ENCODE measurements at regions not wholly inside any gene's neighbourhood (a gene's known extent, or its start where the extent isn't known, plus 50 kb on each side); places are given as distances from the start of the nearest gene placed in this dataset.

- no peak overlapping the region for H3K4me3 ChIP-seq (ENCODE audit: low read depth, low read length, poor library complexity, severe bottlenecking)
- DNase-seq (ENCODE audit: low spot score) = no peak
- no peaks in the 10 kb centered on the region for H3K36me3 ChIP-seq (ENCODE audit: insufficient read depth, low read length, poor library complexity, severe bottlenecking)
- intact Hi-C loops (cut with micrococcal nuclease; ENCODE audit: unreplicated experiment) = no loop called here
- no TSS peak for BruUV-seq (replicated peaks)
- POLR2A ChIA-PET (ENCODE audit: low non-redundant PET) = no interaction called here
- H3K4me1 ChIP-seq (ENCODE audit: insufficient read depth, low read length, poor library complexity, severe bottlenecking) = no peaks in the 10 kb centered on the region
- H3K9me3 ChIP-seq (ENCODE audit: low read depth, low read length, poor library complexity, severe bottlenecking) = no peaks in the 10 kb centered on the region
- H3K27ac ChIP-seq (ENCODE audit: low read depth, low read length, poor library complexity, severe bottlenecking) = no peak overlapping the region
- no peaks in the 10 kb centered on the region for H3K27me3 ChIP-seq (replicated peaks; ENCODE audit: insufficient read depth, low read depth, low read length, poor library complexity)
- no peak for TF ChIP-seq EZH2 (IDR thresholded peaks at IDR 0.05; ENCODE audit: borderline replicate concordance, low read depth, low read length, poor library complexity, severe bottlenecking)
- TF ChIP-seq CTCF (conservative IDR thresholded peaks at IDR 0.05; ENCODE audit: low read depth, low read length) = no peak
- CTCF ChIA-PET = no interaction called here
Measured at GRCh38 chr4:17358241-17358640, 153.6 kb downstream of the QDPR start.

GRCh38 chr4:17356926-17357325 lies 155.0 kb downstream of the QDPR start:
- no peaks in the 10 kb centered on the region for H3K36me3 ChIP-seq (ENCODE audit: insufficient read depth, low read length, poor library complexity, severe bottlenecking)
- H3K27me3 ChIP-seq (replicated peaks; ENCODE audit: insufficient read depth, low read depth, low read length, poor library complexity) = no peaks in the 10 kb centered on the region
- no peaks in the 10 kb centered on the region for H3K9me3 ChIP-seq (ENCODE audit: low read depth, low read length, poor library complexity, severe bottlenecking)
- intact Hi-C loops (cut with micrococcal nuclease; ENCODE audit: unreplicated experiment) = no loop called here
- H3K27ac ChIP-seq (ENCODE audit: low read depth, low read length, poor library complexity, severe bottlenecking) = no peak overlapping the region
- no TSS peak for BruUV-seq (replicated peaks)
- no peak overlapping the region for H3K4me3 ChIP-seq (ENCODE audit: low read depth, low read length, poor library complexity, severe bottlenecking)
- CTCF ChIA-PET = interaction anchor here (0.6 kb wide), 2 partner anchors 27 to 1041 kb away, joined by 3 read pairs; no protein-coding TSS in a partner anchor
- H3K4me1 ChIP-seq (ENCODE audit: insufficient read depth, low read length, poor library complexity, severe bottlenecking) = no peaks in the 10 kb centered on the region
- no peak for TF ChIP-seq EZH2 (IDR thresholded peaks at IDR 0.05; ENCODE audit: borderline replicate concordance, low read depth, low read length, poor library complexity, severe bottlenecking)
- no peak for TF ChIP-seq CTCF (conservative IDR thresholded peaks at IDR 0.05; ENCODE audit: low read depth, low read length)
- DNase-seq (ENCODE audit: low spot score) = peak; percentile 51
- POLR2A ChIA-PET (ENCODE audit: low non-redundant PET) = no interaction called here

GRCh38 chr4:17352357-17352756 lies 159.5 kb downstream of the QDPR start:
- ChIA-PET POLR2A (ENCODE audit: low non-redundant PET) (no interaction called here), CTCF (no interaction called here)
- intact Hi-C loops (cut with micrococcal nuclease; ENCODE audit: unreplicated experiment) = no loop called here
- H3K36me3 ChIP-seq (ENCODE audit: insufficient read depth, low read length, poor library complexity, severe bottlenecking) = no peaks in the 10 kb centered on the region
- DNase-seq (ENCODE audit: low spot score) = no peak
- no peaks in the 10 kb centered on the region for H3K9me3 ChIP-seq (ENCODE audit: low read depth, low read length, poor library complexity, severe bottlenecking)
- TF ChIP-seq CTCF (conservative IDR thresholded peaks at IDR 0.05; ENCODE audit: low read depth, low read length) = no peak
- TF ChIP-seq EZH2 (IDR thresholded peaks at IDR 0.05; ENCODE audit: borderline replicate concordance, low read depth, low read length, poor library complexity, severe bottlenecking) = no peak
- no peaks in the 10 kb centered on the region for H3K27me3 ChIP-seq (replicated peaks; ENCODE audit: insufficient read depth, low read depth, low read length, poor library complexity)
- no peaks in the 10 kb centered on the region for H3K4me1 ChIP-seq (ENCODE audit: insufficient read depth, low read length, poor library complexity, severe bottlenecking)
- no peak overlapping the region for H3K4me3 ChIP-seq (ENCODE audit: low read depth, low read length, poor library complexity, severe bottlenecking)
- no TSS peak for BruUV-seq (replicated peaks)
- H3K27ac ChIP-seq (ENCODE audit: low read depth, low read length, poor library complexity, severe bottlenecking) = no peak overlapping the region
